Upper lobe of right lung (tissue), 1 donor: ENCODE measurements at regions not wholly inside any gene's neighbourhood (a gene's known extent, or its start where the extent isn't known, plus 50 kb on each side); places are given as distances from the start of the nearest gene placed in this dataset.

ENCODE experiments used
- ATAC-seq: fragments of 200-7000 bp; cut with Tn5 transposase; one replicate; pipeline ENCODE4 v1.9.1; 2020; ENCODE audit warnings: mild to moderate bottlenecking, moderate library complexity
- DNase-seq: peaks from one replicate; pipeline ENCODE4 v3.0.0-alpha.2; 2020
- H3K27ac ChIP-seq: fragments of 200-600 bp; one replicate; pipeline ENCODE4 v1.8.0; 2022
- H3K27me3 ChIP-seq: fragments of 200-600 bp; one replicate; pipeline ENCODE4 v1.8.0; 2022; ENCODE audit warnings: mild to moderate bottlenecking
- H3K36me3 ChIP-seq: fragments of 200-600 bp; one replicate; pipeline ENCODE4 v1.8.0; 2022
- H3K4me1 ChIP-seq: fragments of 200-600 bp; one replicate; pipeline ENCODE4 v1.8.0; 2022
- H3K4me3 ChIP-seq: fragments of 200-600 bp; one replicate; pipeline ENCODE4 v1.8.0; 2022; ENCODE audit warnings: mild to moderate bottlenecking
- H3K9me3 ChIP-seq: fragments of 200-600 bp; one replicate; pipeline ENCODE4 v1.8.0; 2022
- CTCF ChIP-seq: fragments of 200-600 bp; IDR thresholded peaks from one replicate; pipeline ENCODE4 v1.8.0; 2022; ENCODE audit warnings: antibody characterized with exemption
- intact Hi-C: fragments of 100-400 bp; cut with DNase I; formaldehyde crosslinking; loops from one replicate; pipeline ENCODE4 v1.11.0; 2022
- donor health status: DM: no; HTN: yes; CAD: no; lungs with severe emphysema.

GRCh38 chr1:111045033-111045722 is 81.5 kb upstream of the LRIF1 start:
- peaks cover 5% of the 10 kb centered on the region for H3K9me3 ChIP-seq
- H3K36me3 ChIP-seq = no peaks in the 10 kb centered on the region
- no peak overlapping the region for H3K27ac ChIP-seq
- H3K27me3 ChIP-seq = no peaks in the 10 kb centered on the region
- no peak for DNase-seq
- ATAC-seq = peak; percentile 74
- H3K4me1 ChIP-seq = no peaks in the 10 kb centered on the region
- no peak overlapping the region for H3K4me3 ChIP-seq
- intact Hi-C loops = no loop called here
- TF ChIP-seq CTCF = no peak

GRCh38 chr1:111032295-111032897 is 68.7 kb upstream of the LRIF1 start:
- no peaks in the 10 kb centered on the region for H3K4me1 ChIP-seq
- DNase-seq = no peak
- H3K4me3 ChIP-seq = no peak overlapping the region
- ATAC-seq = peak; percentile 65
- intact Hi-C loops = no loop called here
- H3K36me3 ChIP-seq = no peaks in the 10 kb centered on the region
- no peaks in the 10 kb centered on the region for H3K27me3 ChIP-seq
- no peaks in the 10 kb centered on the region for H3K9me3 ChIP-seq
- peak; percentile 90 for TF ChIP-seq CTCF
- no peak overlapping the region for H3K27ac ChIP-seq

GRCh38 chr1:111030590-111030989 is 66.9 kb upstream of the LRIF1 start:
- no peaks in the 10 kb centered on the region for H3K4me1 ChIP-seq
- H3K36me3 ChIP-seq = no peaks in the 10 kb centered on the region
- no peak for DNase-seq
- H3K27ac ChIP-seq = no peak overlapping the region
- ATAC-seq = peak; percentile 80
- H3K9me3 ChIP-seq = no peaks in the 10 kb centered on the region
- intact Hi-C loops = no loop called here
- TF ChIP-seq CTCF = peak; percentile 82
- H3K4me3 ChIP-seq = no peak overlapping the region
- H3K27me3 ChIP-seq = no peaks in the 10 kb centered on the region

- peaks cover 4% of the 10 kb centered on the region for H3K27me3 ChIP-seq
- no peaks in the 10 kb centered on the region for H3K4me1 ChIP-seq
- no peak overlapping the region for H3K4me3 ChIP-seq
- H3K27ac ChIP-seq = no peak overlapping the region
- no peaks in the 10 kb centered on the region for H3K36me3 ChIP-seq
- no peak for DNase-seq
- ATAC-seq = no peak
- H3K9me3 ChIP-seq = no peaks in the 10 kb centered on the region
- intact Hi-C loops = no loop called here
- TF ChIP-seq CTCF = no peak
These were observed 61.4 kb upstream of the LRIF1 start for GRCh38 chr1:111025109-111025508.

- no peak for TF ChIP-seq CTCF
- intact Hi-C loops = no loop called here
- H3K27me3 ChIP-seq = no peaks in the 10 kb centered on the region
- ATAC-seq (no peak), DNase-seq (no peak)
- no peak overlapping the region for H3K27ac ChIP-seq
- H3K9me3 ChIP-seq = peaks cover 4% of the 10 kb centered on the region
- no peaks in the 10 kb centered on the region for H3K36me3 ChIP-seq
- H3K4me3 ChIP-seq = no peak overlapping the region
- H3K4me1 ChIP-seq = no peaks in the 10 kb centered on the region
These were observed 51.5 kb upstream of the LRIF1 start for GRCh38 chr1:111015222-111015621.
